RCC 7860 (cell line): ENCODE measurements at regions not wholly inside any gene's neighbourhood (a gene's known extent, or its start where the extent isn't known, plus 50 kb on each side); places are given as distances from the start of the nearest gene placed in this dataset.

Experiments used
- DNase-seq: peaks from one replicate; pipeline ENCODE4 v3.0.0-alpha.2; 2015; ENCODE audit warnings: low spot score
- FAIRE-seq: peaks from 2 replicates; lab custom pipeline; 2012; peaks lifted over from hg19 to GRCh38; lab: Jason Lieb, UNC

- FAIRE-seq: no peak
Observed at GRCh38 chr2:167544602-167545001, 656.3 kb downstream of the XIRP2 start.

GRCh38 chr2:167543721-167544120 lies 655.4 kb downstream of the XIRP2 start:
- DNase-seq (no peak), FAIRE-seq (no peak)

More at GRCh38 chr2:167544602-167545001, 656.3 kb downstream of the XIRP2 start:
- no peak for DNase-seq

GRCh38 chr2:167537743-167538142 lies 649.5 kb downstream of the XIRP2 start:
- DNase-seq: no peak
- no peak for FAIRE-seq

- FAIRE-seq (no peak), DNase-seq (no peak)
Observed at GRCh38 chr2:167534443-167534842, 646.2 kb downstream of the XIRP2 start.

- DNase-seq (no peak), FAIRE-seq (no peak)
Observed at GRCh38 chr2:167524786-167525185, 636.5 kb downstream of the XIRP2 start.

GRCh38 chr2:167510071-167510759 lies 621.9 kb downstream of the XIRP2 start:
- no peak for FAIRE-seq
- DNase-seq: no peak

GRCh38 chr2:167509586-167509985 lies 621.3 kb downstream of the XIRP2 start:
- DNase-seq (peak; percentile 84), FAIRE-seq (peak; percentile 85)

GRCh38 chr2:167508709-167509108 lies 620.4 kb downstream of the XIRP2 start:
- no peak for FAIRE-seq
- no peak for DNase-seq

- FAIRE-seq (peak; percentile 23), DNase-seq (no peak)
Observed at GRCh38 chr2:167506395-167506794, 618.1 kb downstream of the XIRP2 start.

- no peak for FAIRE-seq
- DNase-seq: no peak
Observed at GRCh38 chr2:167504695-167505094, 616.4 kb downstream of the XIRP2 start.

- FAIRE-seq: no peak
- no peak for DNase-seq
Observed at GRCh38 chr2:167504061-167504460, 615.8 kb downstream of the XIRP2 start.

GRCh38 chr2:167501618-167502017 lies 613.3 kb downstream of the XIRP2 start:
- FAIRE-seq (no peak), DNase-seq (no peak)

GRCh38 chr2:167493862-167494261 lies 605.6 kb downstream of the XIRP2 start:
- FAIRE-seq: no peak
- no peak for DNase-seq

GRCh38 chr2:167492486-167492885 lies 604.2 kb downstream of the XIRP2 start:
- FAIRE-seq: no peak
- no peak for DNase-seq

GRCh38 chr2:167491788-167492187 lies 603.5 kb downstream of the XIRP2 start:
- no peak for FAIRE-seq
- no peak for DNase-seq

- FAIRE-seq: no peak
- DNase-seq: no peak
Observed at GRCh38 chr2:167490455-167490854, 602.2 kb downstream of the XIRP2 start.

- DNase-seq: no peak
- no peak for FAIRE-seq
Observed at GRCh38 chr2:167489325-167489724, 601.0 kb downstream of the XIRP2 start.

GRCh38 chr2:167487728-167488127 lies 599.4 kb downstream of the XIRP2 start:
- FAIRE-seq (no peak), DNase-seq (no peak)

GRCh38 chr2:167484875-167485274 lies 596.6 kb downstream of the XIRP2 start:
- no peak for DNase-seq
- no peak for FAIRE-seq

GRCh38 chr2:167480986-167481309 lies 592.7 kb downstream of the XIRP2 start:
- no peak for FAIRE-seq

GRCh38 chr2:167480232-167480985 lies 592.1 kb downstream of the XIRP2 start:
- no peak for DNase-seq
- FAIRE-seq: no peak

More at GRCh38 chr2:167480986-167481309, 592.7 kb downstream of the XIRP2 start:
- DNase-seq: no peak

- FAIRE-seq (no peak), DNase-seq (no peak)
Observed at GRCh38 chr2:167478196-167478595, 589.9 kb downstream of the XIRP2 start.
